ENCODE measurements at regions not wholly inside any gene's neighbourhood (a gene's known extent, or its start where the extent isn't known, plus 50 kb on each side); places are given as distances from the start of the nearest gene placed in this dataset.

DNA sequence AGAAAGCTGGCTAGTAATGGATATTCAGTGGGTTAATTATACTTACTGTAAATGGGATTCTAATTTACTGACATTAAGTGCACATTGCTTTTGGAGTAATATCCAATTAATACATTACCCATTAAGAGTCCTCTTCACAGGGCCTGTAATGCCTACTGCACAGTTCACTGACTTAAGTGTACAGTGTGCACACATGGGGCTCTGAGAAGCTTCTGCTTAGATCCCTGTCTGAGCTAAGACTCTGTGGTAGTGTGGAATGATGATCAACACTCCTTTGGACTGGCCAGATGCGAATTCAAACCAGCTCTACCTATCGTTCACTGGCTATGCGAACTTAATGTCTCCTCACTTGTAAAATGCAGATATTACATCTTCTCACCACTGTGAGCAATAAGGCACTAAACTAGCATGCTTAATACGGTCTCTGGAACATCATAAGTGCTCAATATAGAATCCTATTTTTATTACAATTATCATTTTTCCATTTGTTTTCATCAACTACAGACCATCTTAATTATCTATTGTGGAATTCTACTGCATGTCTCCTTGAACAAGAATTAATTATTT, 53.8 kb upstream of the SEC61G start:
- TF ChIP-seq CTCF (IDR thresholded peaks at IDR 0.05) (no peak), POLR2A (IDR thresholded peaks at IDR 0.05) (no peak)
